ENCODE measurements at regions not wholly inside any gene's neighbourhood (a gene's known extent, or its start where the extent isn't known, plus 50 kb on each side); places are given as distances from the start of the nearest gene placed in this dataset.

- TF ChIP-seq POLR2AphosphoS5 (IDR thresholded peaks at IDR 0.05) = no peak
- TF ChIP-seq CTCF (IDR thresholded peaks at IDR 0.05) = no peak
- TF ChIP-seq EP300 (IDR thresholded peaks at IDR 0.05) = no peak
- no peak for TF ChIP-seq POLR2A (IDR thresholded peaks at IDR 0.05)
- Histone ChIP-seq H3K4me1 (no peaks in the 10 kb centered on the region), H3K9me3 (no peaks in the 10 kb centered on the region), H3K36me3 (no peaks in the 10 kb centered on the region), H3K27ac (no peak overlapping the region), H3K4me3 (no peak overlapping the region), H3K27me3 (no peaks in the 10 kb centered on the region)
- 78 to 89% (median 86%) methylated on average over 4 of the region's 4 CpGs for WGBS, 5 donors
- DNase-seq = no peak
- intact Hi-C loops (cut with DNase I; ENCODE audit: low total_unique reads) = no loop called here
Observed at GRCh38 chr16:10314317-10314716, 71.5 kb upstream of the ATF7IP2 start.

GRCh38 chr16:10314811-10315210 lies 71.0 kb upstream of the ATF7IP2 start:
- no peaks in the 10 kb centered on the region for H3K27me3 ChIP-seq
- TF ChIP-seq POLR2AphosphoS5 (IDR thresholded peaks at IDR 0.05) (no peak), CTCF (IDR thresholded peaks at IDR 0.05) (no peak)
- H3K4me1 ChIP-seq = no peaks in the 10 kb centered on the region
- H3K36me3 ChIP-seq = no peaks in the 10 kb centered on the region
- H3K4me3 ChIP-seq = no peak overlapping the region
- no peaks in the 10 kb centered on the region for H3K9me3 ChIP-seq
- intact Hi-C loops (cut with DNase I; ENCODE audit: low total_unique reads) = no loop called here
- DNase-seq = peak in 1 of 2 donors; percentile 36
- WGBS, 5 donors = 35 to 49% (median 43%) methylated on average over 4 of the region's 4 CpGs
- no peak overlapping the region for H3K27ac ChIP-seq

- no peak overlapping the region for H3K27ac ChIP-seq
- intact Hi-C loops (cut with DNase I; ENCODE audit: low total_unique reads) = no loop called here
- H3K9me3 ChIP-seq = no peaks in the 10 kb centered on the region
- 92 to 95% (median 94%) methylated on average over 3 of the region's 3 CpGs for WGBS, 5 donors
- H3K36me3 ChIP-seq = no peaks in the 10 kb centered on the region
- no peak overlapping the region for H3K4me3 ChIP-seq
- H3K27me3 ChIP-seq = no peaks in the 10 kb centered on the region
- no peak for TF ChIP-seq CTCF (IDR thresholded peaks at IDR 0.05)
- no peak for TF ChIP-seq EP300 (IDR thresholded peaks at IDR 0.05)
- no peak for TF ChIP-seq POLR2A (IDR thresholded peaks at IDR 0.05)
- TF ChIP-seq POLR2AphosphoS5 (IDR thresholded peaks at IDR 0.05) = no peak
- no peak for DNase-seq
- no peaks in the 10 kb centered on the region for H3K4me1 ChIP-seq
Observed at GRCh38 chr16:10317425-10318001, 68.3 kb upstream of the ATF7IP2 start.

- H3K27me3 ChIP-seq = no peaks in the 10 kb centered on the region
- no peaks in the 10 kb centered on the region for H3K36me3 ChIP-seq
- no peak for DNase-seq
- TF ChIP-seq POLR2AphosphoS5 (IDR thresholded peaks at IDR 0.05) (no peak), EP300 (IDR thresholded peaks at IDR 0.05) (no peak), CTCF (IDR thresholded peaks at IDR 0.05) (no peak), POLR2A (IDR thresholded peaks at IDR 0.05) (no peak)
- 67 to 75% (median 72%) methylated on average over 11 of the region's 11 CpGs for WGBS, 5 donors
- no peaks in the 10 kb centered on the region for H3K9me3 ChIP-seq
- no peak overlapping the region for H3K27ac ChIP-seq
- no peaks in the 10 kb centered on the region for H3K4me1 ChIP-seq
- no peak overlapping the region for H3K4me3 ChIP-seq
- intact Hi-C loops (cut with DNase I; ENCODE audit: low total_unique reads) = no loop called here
Observed at GRCh38 chr16:10318798-10319500, 66.9 kb upstream of the ATF7IP2 start.

All from stomach (tissue), 8 donors.